HUES48 (cell line): ENCODE measurements at regions not wholly inside any gene's neighbourhood (a gene's known extent, or its start where the extent isn't known, plus 50 kb on each side); places are given as distances from the start of the nearest gene placed in this dataset.
"Not testable (repeated sequence)": the region's sequence is repeated elsewhere in the genome, so short reads cannot be mapped to it uniquely, and the experiment has no call there.

ENCODE experiments used
- H3K27ac ChIP-seq: one replicate; pipeline ENCODE4 v1.7.0; 2013; ENCODE audit warnings: low read depth, low read length, inconsistent platforms
- H3K27me3 ChIP-seq: 2 replicates; pipeline ENCODE4 v1.6.1; 2013; ENCODE audit warnings: mild to moderate bottlenecking, low read length; ENCODE audit not compliant: control insufficient read depth, insufficient read depth
- H3K36me3 ChIP-seq: 2 replicates; pipeline ENCODE4 v1.6.1; 2013; ENCODE audit warnings: low read length; ENCODE audit not compliant: control insufficient read depth, insufficient read depth
- H3K4me1 ChIP-seq: 2 replicates; pipeline ENCODE4 v1.6.1; 2013; ENCODE audit warnings: mild to moderate bottlenecking, low read length; ENCODE audit not compliant: control insufficient read depth, insufficient read depth
- H3K4me3 ChIP-seq: 2 replicates; pipeline ENCODE4 v1.5.1; 2013; ENCODE audit warnings: mild to moderate bottlenecking, low read depth, low read length
- H3K9ac ChIP-seq: 2 replicates; pipeline ENCODE4 v1.6.1; 2013; ENCODE audit warnings: mild to moderate bottlenecking, low read depth, low read length, moderate library complexity
- H3K9me3 ChIP-seq: 2 replicates; pipeline ENCODE4 v1.6.1; 2013; ENCODE audit warnings: low read length; ENCODE audit not compliant: control insufficient read depth, insufficient read depth

DNA sequence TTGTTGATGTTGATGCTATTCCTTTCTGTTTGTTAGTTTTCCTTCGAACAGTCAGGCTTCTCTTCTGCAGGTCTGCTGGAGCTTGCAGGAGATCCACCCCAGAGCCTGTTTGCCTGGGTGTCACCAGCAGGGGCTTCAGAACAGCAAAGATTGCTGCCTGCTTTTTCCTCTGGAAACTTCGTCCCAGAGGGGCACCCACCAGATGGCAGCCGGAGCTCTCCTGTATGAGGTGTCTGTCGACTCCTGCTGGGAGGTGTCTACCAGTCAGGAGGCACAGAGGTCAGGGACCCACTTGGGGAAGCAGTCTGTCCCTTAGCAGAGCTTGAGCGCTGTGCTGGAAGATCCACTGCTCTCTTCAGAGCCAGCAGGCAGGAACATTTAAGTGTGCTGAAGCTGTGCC, 303.2 kb downstream of the ZIC1 start:
- Histone ChIP-seq H3K9me3 (no peaks in the 10 kb centered on the region), H3K4me1 (no peaks in the 10 kb centered on the region), H3K27ac (no peak overlapping the region), H3K27me3 (no peaks in the 10 kb centered on the region), H3K36me3 (no peaks in the 10 kb centered on the region), H3K4me3 (no peak overlapping the region), H3K9ac (no peak overlapping the region)

DNA sequence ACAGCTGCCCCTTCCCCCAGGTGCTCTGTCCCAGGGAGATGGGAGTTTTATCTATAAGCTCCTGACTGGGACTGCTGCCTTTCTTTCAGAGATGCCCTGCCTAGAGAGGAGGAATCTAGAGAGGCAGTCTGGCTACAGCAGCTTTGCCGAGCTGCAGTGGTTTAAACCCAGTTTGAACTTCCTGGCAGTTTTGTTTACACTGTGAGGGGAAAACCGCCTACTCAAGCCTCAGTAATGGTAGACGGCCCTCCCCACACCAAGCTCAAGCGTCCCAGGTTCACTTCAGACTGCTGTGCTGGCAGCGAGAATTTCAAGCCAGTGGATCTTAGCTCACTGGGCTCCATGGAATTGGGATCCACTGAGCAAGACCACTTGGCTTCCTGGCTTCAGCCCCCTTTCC, 303.6 kb downstream of the ZIC1 start:
- H3K36me3 ChIP-seq, H3K4me3 ChIP-seq, H3K9ac ChIP-seq, H3K27ac ChIP-seq, H3K9me3 ChIP-seq, H3K27me3 ChIP-seq, H3K4me1 ChIP-seq: not testable (repeated sequence)

- no peak overlapping the region for H3K27ac ChIP-seq
- no peak overlapping the region for H3K4me3 ChIP-seq
- no peaks in the 10 kb centered on the region for H3K9me3 ChIP-seq
- H3K4me1 ChIP-seq, result no peaks in the 10 kb centered on the region
- no peak overlapping the region for H3K9ac ChIP-seq
- H3K36me3 ChIP-seq, result no peaks in the 10 kb centered on the region
- no peaks in the 10 kb centered on the region for H3K27me3 ChIP-seq
Observed at GRCh38 chr3:147713234-147714133, 304.3 kb downstream of the ZIC1 start.

DNA sequence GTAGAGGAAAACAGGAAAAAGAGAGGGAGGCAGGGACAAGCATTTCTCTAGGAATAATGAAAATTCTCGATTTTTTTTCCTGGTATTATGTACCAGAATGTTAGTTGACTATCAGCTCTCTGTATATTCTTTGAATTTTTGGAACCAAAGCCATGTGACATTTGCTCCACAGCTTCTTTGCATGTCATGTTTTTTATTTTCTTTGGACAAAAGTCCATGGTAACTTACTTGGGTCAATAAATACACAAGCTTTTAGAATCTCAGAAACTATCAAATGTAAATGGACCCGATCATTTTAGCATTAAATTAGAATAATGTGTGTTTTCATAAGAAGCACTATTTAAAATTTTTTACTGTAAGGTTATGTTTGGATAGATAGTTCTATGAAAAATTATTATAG, 320.5 kb downstream of the ZIC1 start:
- peaks cover 39% of the 10 kb centered on the region for H3K4me1 ChIP-seq
- H3K9ac ChIP-seq, result no peak overlapping the region
- no peaks in the 10 kb centered on the region for H3K27me3 ChIP-seq
- H3K27ac ChIP-seq, result no peak overlapping the region
- H3K9me3 ChIP-seq, result no peaks in the 10 kb centered on the region
- no peak overlapping the region for H3K4me3 ChIP-seq
- no peaks in the 10 kb centered on the region for H3K36me3 ChIP-seq

- no peaks in the 10 kb centered on the region for H3K9me3 ChIP-seq
- H3K27ac ChIP-seq, result peak overlapping the region; percentile 36
- H3K4me1 ChIP-seq, result peaks cover 42% of the 10 kb centered on the region
- no peak overlapping the region for H3K4me3 ChIP-seq
- H3K36me3 ChIP-seq, result no peaks in the 10 kb centered on the region
- H3K27me3 ChIP-seq, result no peaks in the 10 kb centered on the region
- no peak overlapping the region for H3K9ac ChIP-seq
Observed at GRCh38 chr3:147730284-147730683, 321.1 kb downstream of the ZIC1 start.

- H3K9ac ChIP-seq, result no peak overlapping the region
- H3K4me3 ChIP-seq, result no peak overlapping the region
- H3K9me3 ChIP-seq, result no peaks in the 10 kb centered on the region
- H3K27ac ChIP-seq, result no peak overlapping the region
- H3K27me3 ChIP-seq, result no peaks in the 10 kb centered on the region
- no peaks in the 10 kb centered on the region for H3K36me3 ChIP-seq
- peaks cover 53% of the 10 kb centered on the region for H3K4me1 ChIP-seq
Observed at GRCh38 chr3:147733217-147733616, 324.1 kb downstream of the ZIC1 start.

- H3K27ac ChIP-seq, result no peak overlapping the region
- no peak overlapping the region for H3K9ac ChIP-seq
- H3K27me3 ChIP-seq, result no peaks in the 10 kb centered on the region
- peaks cover 41% of the 10 kb centered on the region for H3K4me1 ChIP-seq
- H3K4me3 ChIP-seq, result no peak overlapping the region
- no peaks in the 10 kb centered on the region for H3K9me3 ChIP-seq
- no peaks in the 10 kb centered on the region for H3K36me3 ChIP-seq
Observed at GRCh38 chr3:147735616-147736015, 326.5 kb downstream of the ZIC1 start.

DNA sequence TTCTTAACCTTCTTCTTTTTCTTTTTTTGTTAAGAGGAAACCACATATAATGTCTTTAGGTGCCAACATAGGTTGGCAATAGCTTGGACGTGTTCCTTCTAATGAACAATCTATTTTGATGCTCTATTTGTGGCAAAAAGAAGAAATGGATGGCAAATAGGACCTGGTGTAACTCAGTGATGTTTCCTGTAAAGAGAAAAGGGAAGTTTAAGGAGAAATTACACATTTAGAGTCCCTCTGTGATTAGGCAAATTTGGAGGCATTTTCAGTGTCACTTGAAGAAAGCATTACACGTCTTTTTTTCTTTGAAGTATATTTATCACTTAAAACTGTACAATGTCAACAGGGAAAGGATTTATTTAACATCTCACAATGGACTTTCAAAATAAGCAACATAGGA, 327.1 kb downstream of the ZIC1 start:
- Histone ChIP-seq H3K9me3 (no peaks in the 10 kb centered on the region), H3K4me3 (no peak overlapping the region), H3K9ac (no peak overlapping the region), H3K27me3 (no peaks in the 10 kb centered on the region), H3K27ac (no peak overlapping the region), H3K36me3 (no peaks in the 10 kb centered on the region), H3K4me1 (peaks cover 39% of the 10 kb centered on the region)

GRCh38 chr3:147737376-147737775, 328.2 kb downstream of the ZIC1 start:
- peaks cover 27% of the 10 kb centered on the region for H3K4me1 ChIP-seq
- no peak overlapping the region for H3K9ac ChIP-seq
- H3K36me3 ChIP-seq, result no peaks in the 10 kb centered on the region
- no peaks in the 10 kb centered on the region for H3K27me3 ChIP-seq
- H3K4me3 ChIP-seq, result no peak overlapping the region
- no peak overlapping the region for H3K27ac ChIP-seq
- H3K9me3 ChIP-seq, result no peaks in the 10 kb centered on the region

DNA sequence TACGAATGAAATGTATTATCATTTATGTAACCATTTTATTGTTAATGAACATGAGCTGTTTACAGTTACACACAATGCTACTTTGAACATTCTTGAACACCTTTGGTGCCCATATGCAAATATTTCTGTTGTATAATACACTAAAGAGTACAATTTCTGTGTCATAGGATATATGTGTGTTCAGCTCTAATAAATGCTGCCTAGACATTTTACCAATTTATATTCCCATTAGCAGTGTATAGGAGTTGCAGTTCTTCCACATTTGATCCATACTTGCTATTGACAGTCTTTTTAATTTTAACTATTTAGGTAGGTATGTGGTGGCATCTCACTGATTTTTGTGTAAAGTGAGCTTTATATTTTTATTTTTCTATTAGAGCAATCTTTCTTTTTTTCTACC, 331.8 kb downstream of the ZIC1 start:
- Histone ChIP-seq H3K4me3 (no peak overlapping the region), H3K4me1 (peaks cover 4% of the 10 kb centered on the region), H3K9me3 (no peaks in the 10 kb centered on the region), H3K27me3 (no peaks in the 10 kb centered on the region), H3K27ac (no peak overlapping the region), H3K36me3 (no peaks in the 10 kb centered on the region), H3K9ac (no peak overlapping the region)

DNA sequence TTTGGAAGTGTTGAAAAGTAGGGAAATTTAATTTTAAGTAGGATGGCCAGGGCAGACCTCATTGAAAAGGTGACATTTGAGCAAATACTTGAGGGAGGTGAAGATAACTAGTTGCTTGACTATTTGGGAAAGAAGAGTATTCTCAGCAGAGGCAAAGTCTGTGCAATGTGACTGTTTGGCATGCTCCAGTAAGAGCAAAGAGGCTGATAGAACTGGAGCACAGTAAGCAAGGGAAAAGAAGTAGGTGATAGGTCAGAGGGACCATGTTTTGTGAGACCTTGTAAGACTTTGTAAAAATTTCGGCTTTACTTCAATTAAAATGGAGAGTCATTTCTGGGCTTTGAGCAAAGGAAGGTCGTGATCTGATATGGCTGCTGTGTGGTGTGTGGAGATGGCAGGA, 335.8 kb downstream of the ZIC1 start:
- H3K4me3 ChIP-seq, result no peak overlapping the region
- no peaks in the 10 kb centered on the region for H3K4me1 ChIP-seq
- H3K36me3 ChIP-seq, result no peaks in the 10 kb centered on the region
- no peak overlapping the region for H3K9ac ChIP-seq
- H3K9me3 ChIP-seq, result no peaks in the 10 kb centered on the region
- H3K27me3 ChIP-seq, result no peaks in the 10 kb centered on the region
- no peak overlapping the region for H3K27ac ChIP-seq
